NCI-H82 treated with DMSO at 0.1 percent for 48 hours (cell line): ENCODE measurements at regions not wholly inside any gene's neighbourhood (a gene's known extent, or its start where the extent isn't known, plus 50 kb on each side); places are given as distances from the start of the nearest gene placed in this dataset.

Experiments used
- DNase-seq: peaks from one replicate; lab custom pipeline; 2025; ENCODE audit not compliant: unreplicated experiment; lab: John Stamatoyannopoulos, UW

GRCh38 chr9:86545090-86545489 is 190.9 kb upstream of the TUT7 start:
- no peak for DNase-seq

- DNase-seq = no peak
Measured at GRCh38 chr9:86541014-86541570, 186.9 kb upstream of the TUT7 start.

- DNase-seq = no peak
Measured at GRCh38 chr9:86535406-86535915, 181.3 kb upstream of the TUT7 start.

GRCh38 chr9:86534572-86535258 is 180.5 kb upstream of the TUT7 start:
- no peak for DNase-seq

GRCh38 chr9:86531971-86532640 is 177.9 kb upstream of the TUT7 start:
- DNase-seq = no peak

GRCh38 chr9:86531273-86531970 is 177.2 kb upstream of the TUT7 start:
- no peak for DNase-seq

GRCh38 chr9:86529496-86530275 is 175.5 kb upstream of the TUT7 start:
- DNase-seq = no peak

- no peak for DNase-seq
Measured at GRCh38 chr9:86526021-86526420, 171.8 kb upstream of the TUT7 start.

GRCh38 chr9:86525182-86525581 is 171.0 kb upstream of the TUT7 start:
- no peak for DNase-seq

GRCh38 chr9:86521977-86522376 is 167.8 kb upstream of the TUT7 start:
- DNase-seq = no peak

- no peak for DNase-seq
Measured at GRCh38 chr9:86521322-86521721, 167.1 kb upstream of the TUT7 start.

GRCh38 chr9:86519066-86519615 is 164.9 kb upstream of the TUT7 start:
- no peak for DNase-seq

- DNase-seq = no peak
Measured at GRCh38 chr9:86517475-86517874, 163.3 kb upstream of the TUT7 start.

- no peak for DNase-seq
Measured at GRCh38 chr9:86516564-86516963, 162.4 kb upstream of the TUT7 start.

GRCh38 chr9:86515221-86515620 is 161.0 kb upstream of the TUT7 start:
- DNase-seq = no peak

- DNase-seq = no peak
Measured at GRCh38 chr9:86513429-86513828, 159.2 kb upstream of the TUT7 start.

- no peak for DNase-seq
Measured at GRCh38 chr9:86512929-86513328, 158.7 kb upstream of the TUT7 start.

- DNase-seq = no peak
Measured at GRCh38 chr9:86511614-86512360, 157.6 kb upstream of the TUT7 start.

- DNase-seq = no peak
Measured at GRCh38 chr9:86508208-86508903, 154.1 kb upstream of the TUT7 start.
